Fibroblast of the aortic adventitia (primary cell): ENCODE measurements at regions not wholly inside any gene's neighbourhood (a gene's known extent, or its start where the extent isn't known, plus 50 kb on each side); places are given as distances from the start of the nearest gene placed in this dataset.

Source experiments
- DNase-seq: peaks from one replicate; pipeline ENCODE4 v3.0.0-alpha.2; 2010; ENCODE audit warnings: low read depth
- H3K4me3 ChIP-seq: 2 replicates; pipeline ENCODE4 v1.5.1; 2011; ENCODE audit warnings: low read depth, mild to moderate bottlenecking, control low read depth, low read length, moderate library complexity
- CTCF ChIP-seq: IDR thresholded peaks from 2 replicates; pipeline ENCODE4 v1.5.1; 2011; ENCODE audit warnings: mild to moderate bottlenecking, low read length, control low read depth, inconsistent platforms; ENCODE audit not compliant: insufficient read depth

GRCh38 chr7:46850563-46851330 lies 731.2 kb downstream of the TNS3 start:
- no peak for TF ChIP-seq CTCF
- DNase-seq: no peak
- no peak overlapping the region for H3K4me3 ChIP-seq

DNA sequence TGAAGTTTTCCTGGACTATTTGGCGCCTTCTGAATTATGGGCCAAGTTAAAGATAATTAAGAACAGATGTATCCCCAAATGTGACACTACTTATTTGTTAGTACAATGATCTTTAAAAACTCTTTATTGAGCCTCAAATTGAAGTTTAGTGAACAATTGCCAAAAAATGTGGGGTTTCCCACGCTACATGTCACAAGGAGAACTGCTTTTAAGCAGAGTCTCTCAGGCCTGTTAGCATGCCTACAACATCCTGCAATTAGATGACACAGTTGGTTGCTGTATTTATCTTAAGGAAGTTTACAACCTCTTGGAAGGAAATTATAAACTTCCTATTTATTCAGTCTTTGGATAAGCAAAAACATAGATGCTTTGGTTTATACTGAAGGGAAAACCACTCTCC lies 733.0 kb downstream of the TNS3 start:
- no peak overlapping the region for H3K4me3 ChIP-seq
- DNase-seq: no peak
- no peak for TF ChIP-seq CTCF

DNA sequence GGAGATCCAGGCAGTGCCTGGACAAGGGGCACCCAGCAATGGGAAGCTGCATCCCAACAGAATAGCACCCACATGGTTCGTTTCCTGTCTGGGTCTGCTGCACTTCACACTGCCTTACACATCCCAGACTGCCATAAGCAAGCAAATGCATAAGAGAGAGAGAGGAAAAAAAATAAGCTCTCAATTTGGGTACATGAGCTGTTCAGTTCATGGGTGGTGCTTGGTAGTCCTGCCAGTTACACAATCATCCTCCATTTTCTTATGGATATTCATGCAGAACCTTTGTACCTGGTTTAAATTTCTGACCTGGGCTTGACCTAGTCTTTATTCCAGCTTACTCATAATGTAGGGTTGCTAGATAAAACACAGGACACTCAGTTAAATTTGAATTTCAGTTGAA lies 733.6 kb downstream of the TNS3 start:
- TF ChIP-seq CTCF: no peak
- no peak overlapping the region for H3K4me3 ChIP-seq
- DNase-seq: no peak

GRCh38 chr7:46847126-46847525 lies 734.8 kb downstream of the TNS3 start:
- DNase-seq: no peak
- TF ChIP-seq CTCF: no peak

GRCh38 chr7:46844486-46844885 lies 737.4 kb downstream of the TNS3 start:
- TF ChIP-seq CTCF: no peak
- peak; percentile 54 for DNase-seq
- no peak overlapping the region for H3K4me3 ChIP-seq

More at GRCh38 chr7:46847126-46847525, 734.8 kb downstream of the TNS3 start:
- no peak overlapping the region for H3K4me3 ChIP-seq

DNA sequence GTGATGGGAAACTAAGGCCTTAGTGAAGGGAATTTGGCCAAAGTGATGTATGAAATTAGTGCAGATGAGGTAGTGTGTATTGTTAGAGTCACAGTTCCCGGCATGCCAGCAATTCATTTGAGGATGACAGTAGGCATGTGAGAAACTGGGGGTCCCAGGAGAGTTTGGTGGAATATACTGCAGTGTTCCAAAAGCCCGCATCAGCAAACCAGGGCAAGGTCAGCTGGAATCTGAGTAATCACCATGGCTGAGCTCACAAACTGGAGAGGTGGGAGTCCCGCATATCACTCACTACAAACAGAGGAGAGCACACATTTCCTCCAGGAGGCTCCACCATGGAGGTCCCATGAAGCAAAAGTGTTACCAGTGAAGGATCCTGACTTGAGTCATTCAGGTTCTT lies 740.7 kb downstream of the TNS3 start:
- TF ChIP-seq CTCF: no peak
- DNase-seq: no peak
- H3K4me3 ChIP-seq: no peak overlapping the region

DNA sequence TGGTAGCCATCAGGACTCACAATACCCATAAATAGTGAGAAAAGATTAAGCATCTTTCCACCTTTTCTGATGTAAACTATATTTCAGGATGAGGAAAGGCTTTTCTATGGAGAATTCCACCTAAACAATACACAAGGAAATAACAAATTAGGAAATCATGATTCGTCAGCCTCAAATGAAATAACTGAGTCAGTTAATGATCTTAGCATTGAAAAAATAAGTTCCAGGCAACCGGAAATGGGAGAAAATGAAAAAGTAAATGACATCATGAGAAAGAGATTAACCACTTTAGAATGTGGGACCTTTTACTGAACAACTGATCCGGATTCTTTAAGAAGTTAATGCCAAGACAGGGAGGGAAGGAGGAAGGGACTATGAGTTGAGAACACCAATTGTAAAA lies 742.3 kb downstream of the TNS3 start:
- H3K4me3 ChIP-seq: no peak overlapping the region
- TF ChIP-seq CTCF: no peak
- no peak for DNase-seq
